HL-60 (cell line): ENCODE measurements at regions not wholly inside any gene's neighbourhood (a gene's known extent, or its start where the extent isn't known, plus 50 kb on each side); places are given as distances from the start of the nearest gene placed in this dataset.

Source experiments
- CTCF ChIP-seq: IDR thresholded peaks from one replicate; pipeline ENCODE4 v1.5.1; 2011; ENCODE audit warnings: low read length, control low read depth, inconsistent platforms; ENCODE audit not compliant: insufficient read depth
- GABPA ChIP-seq: IDR thresholded peaks from 2 replicates; pipeline ENCODE4 v1.6.1; 2012; ENCODE audit warnings: low read depth
- POLR2AphosphoS5 ChIP-seq: IDR thresholded peaks from 2 replicates; pipeline ENCODE4 v1.6.1; 2012; ENCODE audit warnings: low read depth
- REST ChIP-seq: IDR thresholded peaks from 2 replicates; pipeline ENCODE4 v1.6.1; 2012; ENCODE audit warnings: low read depth; ENCODE audit not compliant: insufficient replicate concordance
- SPI1 ChIP-seq: IDR thresholded peaks from 2 replicates; pipeline ENCODE4 v1.6.1; 2012; ENCODE audit warnings: low read depth, mild to moderate bottlenecking, borderline replicate concordance

GRCh38 chr15:39347453-39347852 is 233.4 kb upstream of the THBS1 start:
- TF ChIP-seq CTCF, result no peak
- TF ChIP-seq POLR2AphosphoS5, result no peak
- TF ChIP-seq REST, result no peak
- TF ChIP-seq GABPA, result no peak
- no peak for TF ChIP-seq SPI1
